Heart left ventricle (tissue), 16 donors: ENCODE measurements at regions not wholly inside any gene's neighbourhood (a gene's known extent, or its start where the extent isn't known, plus 50 kb on each side); places are given as distances from the start of the nearest gene placed in this dataset.

ENCODE experiments used
- ATAC-seq, 4 donors: fragments of 200-7000 bp; cut with Tn5 transposase; one replicate each; pipeline ENCODE4 v1.9.1; 2020 to 2022; ENCODE audit warnings: moderate library complexity in 4 of 4, mild to moderate bottlenecking in 3 of 4, moderate number of reproducible peaks in 1 of 4
- DNase-seq, 5 donors: peaks; one replicate each; pipeline ENCODE4 v3.0.0-alpha.2; 2020
- H3K27ac ChIP-seq, 12 donors: fragments of 200-600 bp; sonication (generic) in 4 of 12; one replicate each; pipeline versions ENCODE4 v1.5.0 to v1.8.0; 2016 to 2022; ENCODE audit warnings: mild to moderate bottlenecking in 2 of 12
- H3K27me3 ChIP-seq, 9 donors: fragments of 200-600 bp; sonication (generic) in 2 of 9; one replicate each; pipeline versions ENCODE4 v1.5.1 to v1.8.0; 2016 to 2022; ENCODE audit warnings: mild to moderate bottlenecking in 3 of 9
- H3K36me3 ChIP-seq, 9 donors: fragments of 200-600 bp; sonication (generic) in 2 of 9; one replicate each; pipeline versions ENCODE4 v1.5.0 to v1.8.0; 2018 to 2022; ENCODE audit warnings: mild to moderate bottlenecking in 2 of 9
- H3K4me1 ChIP-seq, 12 donors: fragments of 200-600 bp; sonication (generic) in 4 of 12; one replicate each; pipeline versions ENCODE4 v1.5.0 to v1.8.0; 2016 to 2022; ENCODE audit warnings: mild to moderate bottlenecking in 3 of 12
- H3K4me3 ChIP-seq, 12 donors: fragments of 200-600 bp; sonication (generic) in 4 of 12; one replicate each; pipeline versions ENCODE4 v1.5.0 to v1.8.0; 2017 to 2022; ENCODE audit warnings: mild to moderate bottlenecking in 9 of 12, moderate library complexity in 4 of 12
- H3K9me3 ChIP-seq, 12 donors: fragments of 200-600 bp; sonication (generic) in 4 of 12; one replicate each; pipeline versions ENCODE4 v1.5.0 to v1.8.0; 2016 to 2022; ENCODE audit warnings: mild to moderate bottlenecking in 1 of 12
- POLR2A ChIP-seq, 2 donors: fragments of 450-650 bp; IDR thresholded peaks; one replicate each; pipeline ENCODE4 v1.6.1; 2017; ENCODE audit warnings: antibody characterized with exemption in 2 of 2, mild to moderate bottlenecking in 2 of 2, moderate library complexity in 2 of 2
- WGBS, 4 donors: extraction: QIAGEN DNeasy Blood & Tissue Kit in 2 of 4; methylation state at CpG; one replicate each; pipeline versions ENCODE4 v1.1.5 to v1.1.7; 2013 to 2018; 5-methylcytosine and 5-hydroxymethylcytosine counted together
- intact Hi-C, 10 donors: fragments of 100-400 bp; cut with DNase I; formaldehyde crosslinking; loops; one replicate each; pipeline versions ENCODE4 v1.11.1 to v1.14.2; 2022
- TF ChIP-seq, protein P1 (sequence below), 12 donors: fragments of 200-600 bp; sonication (generic) in 4 of 12; IDR thresholded peaks; one replicate each; pipeline versions ENCODE4 v1.5.0 to v1.8.0; 2018 to 2022; ENCODE audit warnings: antibody characterized with exemption in 12 of 12, mild to moderate bottlenecking in 5 of 12
- donor health status: ischemic (EF 13 %, LVEDD 7.1; RV severe dilation, severe dysfunction).
- donor health status: healthy with polysubstance abuse.
- donor health status: DM: no; HTN: yes; CAD: no.
- donor health status: DM: no; HTN: no; CAD: no.
- donor health status: ischemic (EF 25% LVEDD 6.9; RV normal size, moderate dysfunction).
- donor health status: ischemic (EF 25% LVEDD 5.7; RV mildly dilated, moderate dysfunction).
- donor health status: healthy.
- donor health status: DM: yes; HTN: yes; CAD: no.
- donor health status: ischemic (EF 35%, LVEDD 5.7; RV mildly dilated, moderate dysfunction).
- donor health status: nonischemic (EF 11% LVEDD 7.7; RV severe dilation, severe dysfunction).
- donor health status: DM: yes; HTN: yes; CAD: no.
- donor health status: PGD.
- donor health status: ischemic (EF 29% LVEDD 5.4; RV normal size, mild dysfunction).
- donor health status: nonischemic (EF 23%, LVEDD 6.1; RV moderate dilation, normal function).

DNA sequence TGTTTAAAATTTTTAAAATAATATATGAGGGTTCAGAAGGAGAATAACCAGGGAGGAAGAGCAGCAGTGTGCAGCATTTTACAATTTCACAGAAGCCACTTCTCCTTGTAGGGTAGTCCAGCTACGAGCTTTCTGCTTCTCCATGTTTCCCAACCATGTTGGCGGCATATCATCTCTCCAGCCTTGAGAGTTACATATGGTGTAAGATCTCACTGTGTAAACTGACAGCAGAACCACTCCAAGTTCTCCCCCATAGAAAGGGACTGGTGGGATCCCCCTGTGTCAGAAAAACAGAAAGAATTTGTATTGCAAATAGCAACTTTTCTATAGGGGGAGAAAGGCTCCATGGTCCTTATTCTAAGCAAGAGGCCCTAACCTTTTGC, 266.8 kb upstream of the ACVR2A start:
- H3K4me1 ChIP-seq: no peaks in the 10 kb centered on the region
- H3K4me3 ChIP-seq: no peak overlapping the region
- WGBS, 4 donors: 89 to 95% (median 92%) methylated on average over 2 of the region's 2 CpGs
- no peak for ATAC-seq
- TF ChIP-seq, protein P1, sequence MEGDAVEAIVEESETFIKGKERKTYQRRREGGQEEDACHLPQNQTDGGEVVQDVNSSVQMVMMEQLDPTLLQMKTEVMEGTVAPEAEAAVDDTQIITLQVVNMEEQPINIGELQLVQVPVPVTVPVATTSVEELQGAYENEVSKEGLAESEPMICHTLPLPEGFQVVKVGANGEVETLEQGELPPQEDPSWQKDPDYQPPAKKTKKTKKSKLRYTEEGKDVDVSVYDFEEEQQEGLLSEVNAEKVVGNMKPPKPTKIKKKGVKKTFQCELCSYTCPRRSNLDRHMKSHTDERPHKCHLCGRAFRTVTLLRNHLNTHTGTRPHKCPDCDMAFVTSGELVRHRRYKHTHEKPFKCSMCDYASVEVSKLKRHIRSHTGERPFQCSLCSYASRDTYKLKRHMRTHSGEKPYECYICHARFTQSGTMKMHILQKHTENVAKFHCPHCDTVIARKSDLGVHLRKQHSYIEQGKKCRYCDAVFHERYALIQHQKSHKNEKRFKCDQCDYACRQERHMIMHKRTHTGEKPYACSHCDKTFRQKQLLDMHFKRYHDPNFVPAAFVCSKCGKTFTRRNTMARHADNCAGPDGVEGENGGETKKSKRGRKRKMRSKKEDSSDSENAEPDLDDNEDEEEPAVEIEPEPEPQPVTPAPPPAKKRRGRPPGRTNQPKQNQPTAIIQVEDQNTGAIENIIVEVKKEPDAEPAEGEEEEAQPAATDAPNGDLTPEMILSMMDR (IDR thresholded peaks at IDR 0.05): no peak
- TF ChIP-seq POLR2A (IDR thresholded peaks at IDR 0.05): no peak
- no peaks in the 10 kb centered on the region for H3K27me3 ChIP-seq
- no peak for DNase-seq
- intact Hi-C loops: no loop called here
- peaks cover 0 to 4% (median 0%) of the 10 kb centered on the region in 12 donors for H3K9me3 ChIP-seq
- H3K27ac ChIP-seq: no peak overlapping the region
- H3K36me3 ChIP-seq: no peaks in the 10 kb centered on the region

GRCh38 chr2:147577323-147577997, 267.4 kb upstream of the ACVR2A start:
- Histone ChIP-seq H3K4me1 (no peaks in the 10 kb centered on the region), H3K36me3 (no peaks in the 10 kb centered on the region), H3K9me3 (peaks cover 0 to 4% (median 0%) of the 10 kb centered on the region in 12 donors), H3K27ac (peak overlapping the region in 1 of 12 donors; percentile 38), H3K4me3 (no peak overlapping the region), H3K27me3 (no peaks in the 10 kb centered on the region)
- WGBS, 4 donors: 62 to 80% (median 70%) methylated on average over 8 of the region's 8 CpGs
- DNase-seq (no peak), ATAC-seq (no peak)
- intact Hi-C loops: no loop called here
- no peak for TF ChIP-seq POLR2A (IDR thresholded peaks at IDR 0.05)
- TF ChIP-seq, protein P1 (IDR thresholded peaks at IDR 0.05): no peak

- no peak overlapping the region for H3K27ac ChIP-seq
- intact Hi-C loops: no loop called here
- TF ChIP-seq, protein P1 (IDR thresholded peaks at IDR 0.05): no peak
- TF ChIP-seq POLR2A (IDR thresholded peaks at IDR 0.05): no peak
Observed at GRCh38 chr2:147575106-147575505, 269.7 kb upstream of the ACVR2A start.

DNA sequence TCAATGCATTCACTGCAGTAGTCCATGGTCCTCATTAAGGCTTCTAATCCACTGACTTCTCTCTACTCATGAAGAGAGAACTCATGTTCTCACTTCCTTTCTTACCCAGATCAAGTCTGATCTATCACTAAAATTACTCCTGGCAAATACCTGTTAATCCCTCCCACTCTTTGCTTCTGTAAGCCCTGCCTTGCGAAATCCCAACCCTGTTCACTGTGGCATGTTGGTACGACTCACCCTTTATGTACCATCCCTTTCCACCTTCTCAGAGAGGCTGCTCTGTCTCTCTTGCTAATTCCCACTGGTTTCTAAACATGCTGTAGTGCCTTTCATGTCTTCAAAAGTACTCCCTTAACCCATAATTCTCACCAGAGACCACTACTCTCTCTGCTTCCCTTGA, 272.2 kb upstream of the ACVR2A start:
- no peaks in the 10 kb centered on the region for H3K36me3 ChIP-seq
- intact Hi-C loops: no loop called here
- H3K27ac ChIP-seq: no peak overlapping the region
- TF ChIP-seq POLR2A (IDR thresholded peaks at IDR 0.05): no peak
- TF ChIP-seq, protein P1 (IDR thresholded peaks at IDR 0.05): no peak
- H3K27me3 ChIP-seq: no peaks in the 10 kb centered on the region
- whole genome bisulfite sequencing, 4 donors: 93 to 96% (median 94%) methylated on average over 2 of the region's 2 CpGs
- no peak for DNase-seq
- no peak overlapping the region for H3K4me3 ChIP-seq
- no peaks in the 10 kb centered on the region for H3K4me1 ChIP-seq
- peaks cover 0 to 8% (median 0%) of the 10 kb centered on the region in 12 donors for H3K9me3 ChIP-seq
- no peak for ATAC-seq

More at GRCh38 chr2:147575106-147575505, 269.7 kb upstream of the ACVR2A start:
- DNase-seq (no peak), ATAC-seq (no peak)
- Histone ChIP-seq H3K36me3 (no peaks in the 10 kb centered on the region), H3K4me1 (no peaks in the 10 kb centered on the region), H3K9me3 (peaks cover 0 to 8% (median 0%) of the 10 kb centered on the region in 12 donors), H3K27me3 (no peaks in the 10 kb centered on the region), H3K4me3 (no peak overlapping the region)
- whole genome bisulfite sequencing, 4 donors: 92 to 98% (median 95%) methylated on average over 3 of the region's 3 CpGs
